LNCAP (cell line): ENCODE measurements at regions not wholly inside any gene's neighbourhood (a gene's known extent, or its start where the extent isn't known, plus 50 kb on each side); places are given as distances from the start of the nearest gene placed in this dataset.

ENCODE experiments used
- TF ChIP-seq, protein P1 (sequence below): fragments of 450-650 bp; IDR thresholded peaks from 2 replicates; pipeline ENCODE4 v1.5.1; 2017; ENCODE audit warnings: mild to moderate bottlenecking

DNA sequence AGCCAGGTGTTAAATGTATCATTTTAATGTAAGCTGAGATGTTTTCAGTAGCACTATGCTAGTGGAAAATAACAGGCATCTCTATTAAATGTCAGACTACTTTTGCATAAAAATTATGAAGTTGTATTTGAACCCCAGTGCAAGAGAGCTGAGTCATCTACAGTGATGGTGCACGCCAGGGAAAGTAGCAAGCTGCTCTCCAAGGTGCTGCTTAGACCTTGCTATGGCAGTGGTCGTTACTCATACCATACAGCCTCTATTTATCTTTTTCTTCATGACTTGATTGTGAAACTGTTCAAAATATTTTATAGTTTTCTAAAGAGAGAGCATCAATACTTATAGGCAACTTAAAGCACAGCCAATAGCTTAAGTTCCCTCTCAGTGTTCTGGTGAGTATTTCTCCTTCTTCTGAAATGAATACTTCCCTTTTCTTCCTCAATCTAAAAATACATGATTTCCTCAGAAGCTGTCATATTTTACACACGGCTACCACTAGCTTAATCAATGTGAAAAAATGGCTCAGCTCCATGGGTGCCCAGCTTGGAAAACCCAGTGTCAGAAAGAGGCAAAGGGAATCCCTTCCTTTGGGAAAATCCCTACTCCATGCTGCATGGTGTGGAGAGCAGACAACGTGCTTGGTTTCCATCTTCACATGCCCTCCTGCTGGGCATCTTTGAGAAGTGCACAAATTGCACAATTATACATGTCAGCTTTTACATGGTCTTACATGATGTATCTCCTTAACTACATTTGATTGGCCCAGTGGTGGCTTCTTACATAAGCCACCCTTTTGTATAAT is 105.6 kb downstream of the ELOVL4 start:
- TF ChIP-seq, protein P1, sequence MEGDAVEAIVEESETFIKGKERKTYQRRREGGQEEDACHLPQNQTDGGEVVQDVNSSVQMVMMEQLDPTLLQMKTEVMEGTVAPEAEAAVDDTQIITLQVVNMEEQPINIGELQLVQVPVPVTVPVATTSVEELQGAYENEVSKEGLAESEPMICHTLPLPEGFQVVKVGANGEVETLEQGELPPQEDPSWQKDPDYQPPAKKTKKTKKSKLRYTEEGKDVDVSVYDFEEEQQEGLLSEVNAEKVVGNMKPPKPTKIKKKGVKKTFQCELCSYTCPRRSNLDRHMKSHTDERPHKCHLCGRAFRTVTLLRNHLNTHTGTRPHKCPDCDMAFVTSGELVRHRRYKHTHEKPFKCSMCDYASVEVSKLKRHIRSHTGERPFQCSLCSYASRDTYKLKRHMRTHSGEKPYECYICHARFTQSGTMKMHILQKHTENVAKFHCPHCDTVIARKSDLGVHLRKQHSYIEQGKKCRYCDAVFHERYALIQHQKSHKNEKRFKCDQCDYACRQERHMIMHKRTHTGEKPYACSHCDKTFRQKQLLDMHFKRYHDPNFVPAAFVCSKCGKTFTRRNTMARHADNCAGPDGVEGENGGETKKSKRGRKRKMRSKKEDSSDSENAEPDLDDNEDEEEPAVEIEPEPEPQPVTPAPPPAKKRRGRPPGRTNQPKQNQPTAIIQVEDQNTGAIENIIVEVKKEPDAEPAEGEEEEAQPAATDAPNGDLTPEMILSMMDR, result no peak

DNA sequence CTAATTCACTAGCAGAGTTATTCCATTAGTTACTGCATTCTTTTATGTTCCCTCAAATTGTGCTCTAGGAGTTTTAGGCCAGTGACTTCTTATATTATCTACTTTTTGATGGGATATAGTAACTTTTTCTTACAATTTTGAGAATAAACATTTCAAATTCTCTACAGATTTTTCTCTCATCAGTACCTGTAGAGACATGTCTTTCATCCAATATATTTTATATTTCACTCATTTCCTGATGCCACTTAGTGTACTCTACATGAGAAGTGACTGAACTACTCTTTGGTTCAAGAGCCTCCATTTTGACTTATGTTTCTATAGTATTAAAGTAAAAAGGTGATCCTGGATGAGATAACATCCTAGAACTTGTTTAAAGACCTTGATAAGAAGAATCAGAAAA is 108.5 kb downstream of the ELOVL4 start:
- TF ChIP-seq, protein P1, result no peak

DNA sequence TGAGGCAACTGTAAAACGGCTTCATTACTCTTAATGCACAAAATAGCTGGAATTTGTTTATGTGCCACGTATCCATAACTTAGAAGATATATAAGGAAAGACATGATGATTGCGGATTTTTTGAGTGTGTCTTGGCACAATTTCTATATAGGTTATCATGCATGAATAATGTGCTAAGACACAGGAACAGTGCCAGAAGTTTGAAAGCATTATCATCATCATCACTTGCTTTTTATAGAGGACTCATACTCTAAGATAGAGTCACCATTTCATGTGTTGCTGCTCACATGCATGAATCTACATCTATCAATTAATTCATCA is 113.4 kb downstream of the ELOVL4 start:
- TF ChIP-seq, protein P1, result no peak

DNA sequence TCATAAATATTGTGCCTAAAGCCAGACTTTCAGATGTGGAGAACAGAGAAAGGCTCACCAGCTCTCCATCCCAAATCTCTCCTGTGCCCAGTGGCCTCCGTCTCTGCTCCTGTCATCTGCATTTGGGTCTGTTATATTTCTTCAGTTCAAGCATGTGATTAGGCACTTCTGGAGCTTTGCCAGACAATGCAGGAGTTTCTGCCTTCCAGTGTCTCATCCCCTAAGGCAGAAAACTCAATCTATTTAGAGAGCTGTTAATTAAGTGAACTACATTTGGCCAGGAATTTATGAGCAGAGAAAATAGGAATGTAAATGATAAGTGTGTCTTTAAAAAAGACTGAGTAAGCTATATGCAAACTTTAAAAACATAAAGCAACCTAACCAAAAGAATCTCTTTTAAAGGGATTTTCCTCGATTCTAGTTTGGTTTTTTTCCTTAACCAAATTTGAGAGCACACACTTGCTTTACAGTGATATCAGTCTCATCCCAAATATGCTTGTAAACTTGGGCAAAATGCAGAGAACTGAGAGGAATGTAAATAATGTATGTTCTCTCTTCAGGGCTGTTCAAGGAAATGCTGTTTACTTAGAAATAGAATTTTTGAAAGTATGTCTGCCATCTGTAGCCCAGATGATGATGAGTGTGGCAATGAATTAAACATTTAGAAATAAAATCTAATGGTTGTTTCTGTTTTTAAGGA is 113.9 kb downstream of the ELOVL4 start:
- TF ChIP-seq, protein P1, result no peak

DNA sequence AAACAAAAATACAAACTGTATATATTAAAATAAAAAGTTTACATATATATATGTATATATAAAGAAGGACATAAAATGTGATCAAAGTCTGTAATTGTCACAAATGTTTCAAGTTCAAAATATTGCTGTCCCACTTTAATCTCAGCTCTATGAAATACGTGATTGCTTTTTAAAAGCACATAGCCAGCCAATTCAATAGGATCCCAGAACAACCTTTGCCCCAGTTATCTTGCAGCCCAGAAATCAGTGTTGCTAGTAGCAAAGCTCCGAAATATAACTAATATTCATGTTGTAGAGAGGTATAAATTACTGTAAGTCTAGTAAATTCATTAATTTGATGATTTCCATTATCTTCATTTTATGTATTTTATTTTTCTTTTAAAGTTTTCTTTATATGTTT is 114.6 kb downstream of the ELOVL4 start:
- TF ChIP-seq, protein P1, result no peak

DNA sequence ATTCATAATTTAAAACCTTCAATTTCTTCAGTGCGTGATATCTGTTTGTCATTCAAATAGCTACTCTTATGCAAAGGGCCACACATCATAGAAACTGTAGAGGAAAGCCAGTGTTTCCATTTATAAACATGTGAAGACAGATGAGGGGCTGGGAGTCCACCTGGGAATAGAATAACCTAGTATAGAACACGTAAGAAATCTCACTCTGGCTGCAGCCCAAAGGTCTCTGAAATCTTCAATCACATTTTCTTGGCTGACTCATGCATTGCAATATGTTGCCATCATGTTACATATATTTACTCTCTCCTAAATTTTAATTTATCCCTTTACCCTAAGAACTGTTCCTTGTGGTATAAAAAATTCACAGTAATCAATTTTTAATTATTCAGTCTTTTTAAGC is 123.2 kb downstream of the ELOVL4 start:
- TF ChIP-seq, protein P1, result no peak

DNA sequence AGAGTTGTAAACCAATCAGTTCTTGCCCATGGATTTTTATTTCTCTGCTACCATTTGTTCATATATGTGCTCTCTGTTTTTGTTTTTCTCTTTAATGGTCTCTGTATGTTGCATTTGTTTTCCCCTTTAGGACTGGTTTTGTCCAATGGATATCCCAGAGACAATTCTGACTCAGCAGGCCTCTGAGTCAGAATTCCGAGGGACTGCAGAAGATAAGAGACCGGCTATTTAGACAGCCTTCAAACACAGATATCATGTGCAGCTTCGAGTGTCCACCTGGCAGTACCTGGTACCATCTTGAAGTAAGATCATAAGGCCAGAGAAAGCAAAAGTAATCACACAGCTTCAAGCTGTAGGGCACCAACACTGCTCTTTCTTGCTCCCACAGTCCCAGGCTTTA is 125.5 kb downstream of the ELOVL4 start:
- TF ChIP-seq, protein P1, result no peak
